ENCODE measurements at regions not wholly inside any gene's neighbourhood (a gene's known extent, or its start where the extent isn't known, plus 50 kb on each side); places are given as distances from the start of the nearest gene placed in this dataset.

- no peak for TF ChIP-seq POLR2AphosphoS5 (IDR thresholded peaks at IDR 0.05)
- TF ChIP-seq CTCF (IDR thresholded peaks at IDR 0.05): no peak
Observed at GRCh38 chr14:104357689-104358527, 219.5 kb downstream of the KIF26A start.
